IMR-90 (cell line): ENCODE measurements at regions not wholly inside any gene's neighbourhood (a gene's known extent, or its start where the extent isn't known, plus 50 kb on each side); places are given as distances from the start of the nearest gene placed in this dataset.

Experiments used
- ATAC-seq: fragments of 200-7000 bp; cut with Tn5 transposase; 2 replicates; pipeline ENCODE4 v1.9.1; 2020; ENCODE audit warnings: low read depth, mild to moderate bottlenecking, moderate library complexity
- BruUV-seq: library from RNA; stranded (reverse); fragments of 400-500 nt; replicated peaks from 2 replicates; lab custom pipeline; 2021; lab: Mats Ljungman, UMichigan
- CTCF ChIA-PET: fragments of 300-600 bp; formaldehyde crosslinking; extraction: SDS; loops from one replicate; lab custom pipeline; 2021; ENCODE audit warnings: antibody characterized with exemption; lab: Yijun Ruan, JAX
- POLR2A ChIA-PET: fragments of 300-600 bp; sonication (Branson Sonifier 250); formaldehyde crosslinking; loops from one replicate; lab custom pipeline; 2022; ENCODE audit warnings: antibody characterized with exemption; ENCODE audit not compliant: unreplicated experiment; lab: Charles Lee
- DNase-seq: peaks from one replicate; pipeline ENCODE4 v3.0.0; 2013
- H2AFZ ChIP-seq: replicated peaks from 2 replicates; pipeline ENCODE3; 2013; ENCODE audit warnings: low read length, mild to moderate bottlenecking; ENCODE audit not compliant: poor library complexity
- H2AK5ac ChIP-seq: 2 replicates; pipeline ENCODE4 v1.6.1; 2013; ENCODE audit warnings: low read depth, low read length, inconsistent platforms
- H2AK9ac ChIP-seq: replicated peaks from 2 replicates; pipeline ENCODE3; 2013; ENCODE audit warnings: mild to moderate bottlenecking, low read depth, low read length, moderate library complexity; ENCODE audit not compliant: poor library complexity
- H2BK120ac ChIP-seq: 2 replicates; pipeline ENCODE4 v1.6.1; 2013; ENCODE audit warnings: low read depth, low read length, inconsistent platforms
- H2BK15ac ChIP-seq: 3 replicates; pipeline ENCODE4 v1.6.1; 2013; ENCODE audit warnings: low read depth, low read length, inconsistent platforms
- H2BK20ac ChIP-seq: 2 replicates; pipeline ENCODE4 v1.6.1; 2013; ENCODE audit warnings: low read depth, mild to moderate bottlenecking, inconsistent platforms, low read length, moderate library complexity
- H2BK5ac ChIP-seq: 2 replicates; pipeline ENCODE4 v1.6.1; 2013; ENCODE audit warnings: mild to moderate bottlenecking, low read depth, low read length, inconsistent platforms; ENCODE audit not compliant: poor library complexity, severe bottlenecking
- H3K14ac ChIP-seq: replicated peaks from 2 replicates; pipeline ENCODE4 v1.6.1; 2013; ENCODE audit warnings: low read depth, low read length, inconsistent platforms
- H3K18ac ChIP-seq: 2 replicates; pipeline ENCODE4 v1.6.1; 2013; ENCODE audit warnings: low read depth, low read length, control low read depth
- H3K23ac ChIP-seq: 2 replicates; pipeline ENCODE4 v1.6.1; 2013; ENCODE audit warnings: low read depth, low read length, inconsistent platforms
- H3K27ac ChIP-seq: 2 replicates; pipeline ENCODE4 v1.5.1; 2013; ENCODE audit warnings: mild to moderate bottlenecking, control low read depth, low read length; ENCODE audit not compliant: insufficient read depth
- H3K27me3 ChIP-seq: 2 replicates; pipeline ENCODE4 v1.6.1; 2013; ENCODE audit warnings: low read length; ENCODE audit not compliant: control insufficient read depth, insufficient read depth
- H3K36me3 ChIP-seq: 2 replicates; pipeline ENCODE4 v1.6.1; 2013; ENCODE audit warnings: low read length, mixed read lengths; ENCODE audit not compliant: control insufficient read depth, insufficient read depth
- H3K4ac ChIP-seq: 2 replicates; pipeline ENCODE4 v1.6.1; 2013; ENCODE audit warnings: low read depth, low read length, inconsistent platforms
- H3K4me1 ChIP-seq: 2 replicates; pipeline ENCODE4 v1.6.1; 2013; ENCODE audit warnings: low read length, mixed read lengths; ENCODE audit not compliant: control insufficient read depth, insufficient read depth
- H3K4me2 ChIP-seq: 2 replicates; pipeline ENCODE4 v1.6.1; 2013; ENCODE audit warnings: low read depth, mild to moderate bottlenecking, control low read depth, low read length, moderate library complexity
- H3K4me3 ChIP-seq: 2 replicates; pipeline ENCODE4 v1.5.1; 2013; ENCODE audit warnings: low read depth, mild to moderate bottlenecking, control low read depth, low read length, moderate library complexity; ENCODE audit not compliant: insufficient read depth
- H3K56ac ChIP-seq: 2 replicates; pipeline ENCODE4 v1.6.1; 2013; ENCODE audit warnings: low read length, inconsistent platforms; ENCODE audit not compliant: insufficient read depth; ENCODE audit errors: extremely low read depth
- H3K79me1 ChIP-seq, 2 experiments: 2 replicates each; pipeline ENCODE4 v1.6.1; 2013; ENCODE audit warnings: low read length in 2 of 2, inconsistent platforms in 1 of 2, low read depth in 1 of 2
- H3K9ac ChIP-seq: 2 replicates; pipeline ENCODE4 v1.6.1; 2013; ENCODE audit warnings: low read depth, low read length, control low read depth
- H3K9me1 ChIP-seq: 2 replicates; pipeline ENCODE4 v1.6.1; 2013; ENCODE audit warnings: low read length, inconsistent platforms; ENCODE audit not compliant: insufficient read depth
- H3K9me3 ChIP-seq: 2 replicates; pipeline ENCODE4 v1.6.1; 2013; ENCODE audit warnings: low read length; ENCODE audit not compliant: control insufficient read depth, insufficient read depth
- H4K20me1 ChIP-seq: 2 replicates; pipeline ENCODE4 v1.6.1; 2013; ENCODE audit warnings: low read length, inconsistent platforms; ENCODE audit not compliant: insufficient read depth
- H4K5ac ChIP-seq: 2 replicates; pipeline ENCODE4 v1.6.1; 2013; ENCODE audit warnings: mild to moderate bottlenecking, low read depth, low read length, control low read depth
- H4K8ac ChIP-seq, 2 experiments: 2 replicates each; pipeline ENCODE4 v1.6.1; 2013; ENCODE audit warnings: low read depth in 2 of 2, low read length in 2 of 2, control low read depth in 1 of 2, inconsistent platforms in 1 of 2
- H4K91ac ChIP-seq: 2 replicates; pipeline ENCODE4 v1.6.1; 2013; ENCODE audit warnings: low read depth, low read length, inconsistent platforms; ENCODE audit not compliant: insufficient read depth
- BHLHE40 ChIP-seq: fragments of 150-350 bp; IDR thresholded peaks from 2 replicates; pipeline ENCODE4 v1.6.1; 2016; ENCODE audit warnings: mild to moderate bottlenecking, low read depth, low read length
- CHD1 ChIP-seq: IDR thresholded peaks from 2 replicates; pipeline ENCODE4 v1.6.1; 2012; ENCODE audit warnings: low read depth, low read length, improper control_type of control experiment
- FOS ChIP-seq: fragments of 150-350 bp; IDR thresholded peaks from 2 replicates; pipeline ENCODE4 v1.6.1; 2016; ENCODE audit warnings: low read depth, low read length
- MXI1 ChIP-seq: IDR thresholded peaks from 2 replicates; pipeline ENCODE4 v1.6.1; 2012; ENCODE audit warnings: low read depth, mild to moderate bottlenecking, low read length, moderate library complexity, borderline replicate concordance
- POLR2A ChIP-seq: IDR thresholded peaks from 2 replicates; pipeline ENCODE4 v1.6.1; 2012; ENCODE audit warnings: mild to moderate bottlenecking, low read depth, low read length
- RAD21 ChIP-seq: IDR thresholded peaks from 2 replicates; pipeline ENCODE4 v1.6.1; 2012; ENCODE audit warnings: low read length, improper control_type of control experiment
- RCOR1 ChIP-seq: IDR thresholded peaks from 2 replicates; pipeline ENCODE4 v1.6.1; 2012; ENCODE audit warnings: mild to moderate bottlenecking, low read length, improper control_type of control experiment; ENCODE audit not compliant: insufficient replicate concordance
- RFX5 ChIP-seq: IDR thresholded peaks from 2 replicates; pipeline ENCODE4 v1.8.0; 2012; ENCODE audit warnings: low read depth, mild to moderate bottlenecking, low read length, moderate library complexity
- SMC3 ChIP-seq: fragments of 150-350 bp; IDR thresholded peaks from 2 replicates; pipeline ENCODE4 v1.6.1; 2016; ENCODE audit warnings: low read depth, mild to moderate bottlenecking, antibody characterized with exemption, low read length, moderate library complexity
- whole genome bisulfite sequencing, 2 experiments: methylation state at CpG; one replicate each; pipeline versions ENCODE4 v1.1.5 to v1.1.7; 2013; ENCODE audit warnings: missing lambda C conversion rate in 2 of 2; ENCODE audit not compliant: insufficient read length in 1 of 2; ENCODE audit errors: extremely low coverage in 2 of 2; 5-methylcytosine and 5-hydroxymethylcytosine counted together
- dilution Hi-C: fragments of 300-500 bp; cut with HindIII; formaldehyde crosslinking; loops from one replicate; pipeline ENCODE4 v1.14.3; 2018; ENCODE audit warnings: low sequenced_read_pairs; ENCODE audit not compliant: unreplicated experiment
- in situ Hi-C: fragments of 300-500 bp; cut with MboI; formaldehyde crosslinking; loops from 3 replicates; pipeline ENCODE4 v1.14.3; 2019; ENCODE audit warnings: low sequenced_read_pairs, inconsistent platforms, mixed read lengths
- intact Hi-C: fragments of 100-400 bp; cut with micrococcal nuclease; formaldehyde crosslinking; loops from 2 replicates; pipeline ENCODE4 v1.10.0; 2022
- TF ChIP-seq, protein P1 (sequence below): fragments of 150-350 bp; IDR thresholded peaks from 2 replicates; pipeline ENCODE4 v1.6.1; 2017; ENCODE audit warnings: mild to moderate bottlenecking, antibody characterized with exemption, low read length, low read depth
- TF ChIP-seq, protein P2 (sequence below): conservative IDR thresholded peaks from 2 replicates; pipeline ENCODE4 v1.5.1; 2012; ENCODE audit warnings: mild to moderate bottlenecking, low read depth, low read length, improper control_type of control experiment

DNA sequence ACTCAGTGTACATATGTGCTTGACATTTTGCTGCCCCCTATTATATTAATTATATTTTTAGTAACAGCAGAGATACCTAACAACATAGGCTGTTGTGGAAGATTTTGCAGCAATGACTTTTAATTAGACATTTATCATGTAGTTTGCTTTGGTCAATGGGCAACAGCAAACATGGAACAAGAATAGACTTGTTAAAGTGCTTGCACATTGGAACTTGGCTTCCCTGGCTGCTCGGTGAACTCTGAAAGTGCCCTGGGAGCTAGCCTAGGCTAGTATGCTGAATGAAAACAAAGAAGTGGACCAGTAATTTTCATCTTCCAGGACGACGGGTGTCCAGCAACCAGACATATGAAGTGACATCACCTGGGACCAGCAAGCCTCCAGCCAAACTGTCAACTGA is 1157.1 kb downstream of the ARAP2 start:
- Histone ChIP-seq H3K4ac (no peak overlapping the region), H3K4me3 (no peak overlapping the region), H3K36me3 (no peaks in the 10 kb centered on the region), H3K4me1 (no peaks in the 10 kb centered on the region), H4K5ac (no peak overlapping the region), H2AFZ (no peak overlapping the region), H2BK120ac (no peak overlapping the region), H2AK5ac (no peak overlapping the region), H3K27me3 (no peaks in the 10 kb centered on the region), H3K56ac (no peak overlapping the region), H3K9me3 (peaks cover 3% of the 10 kb centered on the region), H3K79me1 (no peaks in the 10 kb centered on the region), H4K8ac (no peak overlapping the region), H3K9me1 (no peaks in the 10 kb centered on the region), H2BK20ac (no peak overlapping the region), H3K14ac (no peak overlapping the region), H4K20me1 (no peaks in the 10 kb centered on the region), H4K91ac (no peak overlapping the region), H3K4me2 (no peak overlapping the region), H3K18ac (no peak overlapping the region), H2BK5ac (no peak overlapping the region), H3K23ac (no peak overlapping the region), H2AK9ac (no peak overlapping the region), H3K9ac (no peak overlapping the region), H3K27ac (no peak overlapping the region), H2BK15ac (no peak overlapping the region)
- TF ChIP-seq, protein P1, sequence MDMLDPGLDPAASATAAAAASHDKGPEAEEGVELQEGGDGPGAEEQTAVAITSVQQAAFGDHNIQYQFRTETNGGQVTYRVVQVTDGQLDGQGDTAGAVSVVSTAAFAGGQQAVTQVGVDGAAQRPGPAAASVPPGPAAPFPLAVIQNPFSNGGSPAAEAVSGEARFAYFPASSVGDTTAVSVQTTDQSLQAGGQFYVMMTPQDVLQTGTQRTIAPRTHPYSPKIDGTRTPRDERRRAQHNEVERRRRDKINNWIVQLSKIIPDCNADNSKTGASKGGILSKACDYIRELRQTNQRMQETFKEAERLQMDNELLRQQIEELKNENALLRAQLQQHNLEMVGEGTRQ: no peak
- TF ChIP-seq RFX5 (no peak), RCOR1 (no peak), MXI1 (no peak), CHD1 (no peak), SMC3 (no peak), FOS (no peak), POLR2A (no peak), BHLHE40 (no peak), RAD21 (no peak)
- TF ChIP-seq, protein P2, sequence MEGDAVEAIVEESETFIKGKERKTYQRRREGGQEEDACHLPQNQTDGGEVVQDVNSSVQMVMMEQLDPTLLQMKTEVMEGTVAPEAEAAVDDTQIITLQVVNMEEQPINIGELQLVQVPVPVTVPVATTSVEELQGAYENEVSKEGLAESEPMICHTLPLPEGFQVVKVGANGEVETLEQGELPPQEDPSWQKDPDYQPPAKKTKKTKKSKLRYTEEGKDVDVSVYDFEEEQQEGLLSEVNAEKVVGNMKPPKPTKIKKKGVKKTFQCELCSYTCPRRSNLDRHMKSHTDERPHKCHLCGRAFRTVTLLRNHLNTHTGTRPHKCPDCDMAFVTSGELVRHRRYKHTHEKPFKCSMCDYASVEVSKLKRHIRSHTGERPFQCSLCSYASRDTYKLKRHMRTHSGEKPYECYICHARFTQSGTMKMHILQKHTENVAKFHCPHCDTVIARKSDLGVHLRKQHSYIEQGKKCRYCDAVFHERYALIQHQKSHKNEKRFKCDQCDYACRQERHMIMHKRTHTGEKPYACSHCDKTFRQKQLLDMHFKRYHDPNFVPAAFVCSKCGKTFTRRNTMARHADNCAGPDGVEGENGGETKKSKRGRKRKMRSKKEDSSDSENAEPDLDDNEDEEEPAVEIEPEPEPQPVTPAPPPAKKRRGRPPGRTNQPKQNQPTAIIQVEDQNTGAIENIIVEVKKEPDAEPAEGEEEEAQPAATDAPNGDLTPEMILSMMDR: no peak
- intact Hi-C loops: no loop called here
- in situ Hi-C loops: no loop called here
- dilution Hi-C loops: no loop called here
- no TSS peak for BruUV-seq
- DNase-seq: no peak
- ChIA-PET POLR2A (no interaction called here), CTCF (no interaction called here)
- no peak for ATAC-seq
- WGBS, 2 experiments: 80% methylated on average over 3 of the region's 3 CpGs; no CpG with 5 or more reads in 1 of the 2 experiments
